ENCODE measurements at regions not wholly inside any gene's neighbourhood (a gene's known extent, or its start where the extent isn't known, plus 50 kb on each side); places are given as distances from the start of the nearest gene placed in this dataset.

DNA sequence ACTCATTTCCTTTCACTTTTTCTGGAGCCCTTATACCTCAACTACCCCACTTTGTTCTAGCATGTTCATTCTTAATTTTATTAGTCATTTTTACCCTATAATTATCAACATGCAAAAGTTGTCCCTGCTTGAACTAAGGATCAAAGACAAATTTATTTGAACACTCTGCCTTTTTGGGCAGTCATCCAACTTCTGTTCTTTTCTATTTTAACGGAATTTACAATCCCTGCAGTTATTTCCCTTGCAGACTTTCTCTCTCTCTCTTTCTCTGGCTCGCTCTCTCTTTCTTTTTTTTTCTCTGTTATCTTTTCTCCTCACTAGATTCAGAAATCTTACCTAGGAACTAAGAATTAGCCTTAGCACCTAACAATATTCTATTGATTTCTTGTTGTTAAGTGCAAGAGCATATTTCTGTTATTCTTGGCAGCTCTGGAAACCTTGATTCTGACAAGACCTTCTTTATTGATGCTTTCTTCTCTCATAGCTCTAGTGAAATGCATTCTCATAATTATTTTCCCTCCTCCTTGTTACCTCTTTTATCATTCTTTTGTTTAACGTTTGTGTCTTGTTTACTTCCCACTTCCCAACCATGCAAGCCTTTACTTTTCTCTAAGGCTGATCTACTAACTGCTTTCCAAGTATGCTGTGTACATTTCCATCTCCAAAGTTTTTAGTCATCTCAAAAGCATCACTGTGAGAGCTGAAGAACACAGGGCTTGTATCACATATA is 951.6 kb downstream of the DIPK2A start:
- no peak for TF ChIP-seq POLR2A (IDR thresholded peaks at IDR 0.05)
- TF ChIP-seq, protein P1, sequence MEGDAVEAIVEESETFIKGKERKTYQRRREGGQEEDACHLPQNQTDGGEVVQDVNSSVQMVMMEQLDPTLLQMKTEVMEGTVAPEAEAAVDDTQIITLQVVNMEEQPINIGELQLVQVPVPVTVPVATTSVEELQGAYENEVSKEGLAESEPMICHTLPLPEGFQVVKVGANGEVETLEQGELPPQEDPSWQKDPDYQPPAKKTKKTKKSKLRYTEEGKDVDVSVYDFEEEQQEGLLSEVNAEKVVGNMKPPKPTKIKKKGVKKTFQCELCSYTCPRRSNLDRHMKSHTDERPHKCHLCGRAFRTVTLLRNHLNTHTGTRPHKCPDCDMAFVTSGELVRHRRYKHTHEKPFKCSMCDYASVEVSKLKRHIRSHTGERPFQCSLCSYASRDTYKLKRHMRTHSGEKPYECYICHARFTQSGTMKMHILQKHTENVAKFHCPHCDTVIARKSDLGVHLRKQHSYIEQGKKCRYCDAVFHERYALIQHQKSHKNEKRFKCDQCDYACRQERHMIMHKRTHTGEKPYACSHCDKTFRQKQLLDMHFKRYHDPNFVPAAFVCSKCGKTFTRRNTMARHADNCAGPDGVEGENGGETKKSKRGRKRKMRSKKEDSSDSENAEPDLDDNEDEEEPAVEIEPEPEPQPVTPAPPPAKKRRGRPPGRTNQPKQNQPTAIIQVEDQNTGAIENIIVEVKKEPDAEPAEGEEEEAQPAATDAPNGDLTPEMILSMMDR (IDR thresholded peaks at IDR 0.05): no peak

All from sigmoid colon (tissue), 3 donors.